ENCODE measurements at regions not wholly inside any gene's neighbourhood (a gene's known extent, or its start where the extent isn't known, plus 50 kb on each side); places are given as distances from the start of the nearest gene placed in this dataset.

- no peak overlapping the region for H3K27ac ChIP-seq (replicated peaks)
- TF ChIP-seq REST (IDR thresholded peaks at IDR 0.05; ENCODE audit: insufficient replicate concordance, low read depth) (no peak), CTCF (IDR thresholded peaks at IDR 0.05; ENCODE audit: insufficient read depth, low read length) (no peak), POLR2AphosphoS5 (IDR thresholded peaks at IDR 0.05; ENCODE audit: low read depth) (no peak), SPI1 (IDR thresholded peaks at IDR 0.05; ENCODE audit: borderline replicate concordance, low read depth) (no peak), GABPA (IDR thresholded peaks at IDR 0.05; ENCODE audit: low read depth) (no peak)
- no peak for DNase-seq (ENCODE audit: low read depth in 1 of 2, low spot score in 1 of 2)
- no peak overlapping the region for H3K4me3 ChIP-seq (replicated peaks; ENCODE audit: insufficient read depth, low read length)
- H3K27me3 ChIP-seq (ENCODE audit: insufficient read depth, poor library complexity, severe bottlenecking): no peaks in the 10 kb centered on the region
Observed at GRCh38 chr17:27082775-27083154, 211.1 kb upstream of the WSB1 start.

GRCh38 chr17:27083408-27084185 is 210.3 kb upstream of the WSB1 start:
- DNase-seq (ENCODE audit: low read depth in 1 of 2, low spot score in 1 of 2): no peak
- no peak overlapping the region for H3K27ac ChIP-seq (replicated peaks)
- no peak for TF ChIP-seq SPI1 (IDR thresholded peaks at IDR 0.05; ENCODE audit: borderline replicate concordance, low read depth)
- TF ChIP-seq POLR2AphosphoS5 (IDR thresholded peaks at IDR 0.05; ENCODE audit: low read depth): no peak
- no peaks in the 10 kb centered on the region for H3K27me3 ChIP-seq (ENCODE audit: insufficient read depth, poor library complexity, severe bottlenecking)
- H3K4me3 ChIP-seq (replicated peaks; ENCODE audit: insufficient read depth, low read length): no peak overlapping the region

GRCh38 chr17:27085517-27085916 is 208.4 kb upstream of the WSB1 start:
- no peak overlapping the region for H3K4me3 ChIP-seq (replicated peaks; ENCODE audit: insufficient read depth, low read length)
- no peaks in the 10 kb centered on the region for H3K27me3 ChIP-seq (ENCODE audit: insufficient read depth, poor library complexity, severe bottlenecking)
- DNase-seq (ENCODE audit: low read depth in 1 of 2, low spot score in 1 of 2): no peak
- no peak for TF ChIP-seq CTCF (IDR thresholded peaks at IDR 0.05; ENCODE audit: insufficient read depth, low read length)
- TF ChIP-seq REST (IDR thresholded peaks at IDR 0.05; ENCODE audit: insufficient replicate concordance, low read depth): no peak
- TF ChIP-seq SPI1 (IDR thresholded peaks at IDR 0.05; ENCODE audit: borderline replicate concordance, low read depth): no peak
- no peak for TF ChIP-seq GABPA (IDR thresholded peaks at IDR 0.05; ENCODE audit: low read depth)
- no peak for TF ChIP-seq POLR2AphosphoS5 (IDR thresholded peaks at IDR 0.05; ENCODE audit: low read depth)
- H3K27ac ChIP-seq (replicated peaks): no peak overlapping the region

- TF ChIP-seq CTCF (IDR thresholded peaks at IDR 0.05; ENCODE audit: insufficient read depth, low read length) (no peak), REST (IDR thresholded peaks at IDR 0.05; ENCODE audit: insufficient replicate concordance, low read depth) (no peak), POLR2AphosphoS5 (IDR thresholded peaks at IDR 0.05; ENCODE audit: low read depth) (no peak), GABPA (IDR thresholded peaks at IDR 0.05; ENCODE audit: low read depth) (no peak)
- Histone ChIP-seq H3K27ac (replicated peaks) (no peak overlapping the region), H3K4me3 (replicated peaks; ENCODE audit: insufficient read depth, low read length) (no peak overlapping the region), H3K27me3 (ENCODE audit: insufficient read depth, poor library complexity, severe bottlenecking) (no peaks in the 10 kb centered on the region)
- DNase-seq (ENCODE audit: low read depth in 1 of 2, low spot score in 1 of 2): no peak
Observed at GRCh38 chr17:27086526-27086925, 207.4 kb upstream of the WSB1 start.
